Kidney glomerular epithelial cell (primary cell): ENCODE measurements at regions not wholly inside any gene's neighbourhood (a gene's known extent, or its start where the extent isn't known, plus 50 kb on each side); places are given as distances from the start of the nearest gene placed in this dataset.

Experiments used
- DNase-seq: peaks from one replicate; lab custom pipeline; 2025; lab: John Stamatoyannopoulos, UW

DNA sequence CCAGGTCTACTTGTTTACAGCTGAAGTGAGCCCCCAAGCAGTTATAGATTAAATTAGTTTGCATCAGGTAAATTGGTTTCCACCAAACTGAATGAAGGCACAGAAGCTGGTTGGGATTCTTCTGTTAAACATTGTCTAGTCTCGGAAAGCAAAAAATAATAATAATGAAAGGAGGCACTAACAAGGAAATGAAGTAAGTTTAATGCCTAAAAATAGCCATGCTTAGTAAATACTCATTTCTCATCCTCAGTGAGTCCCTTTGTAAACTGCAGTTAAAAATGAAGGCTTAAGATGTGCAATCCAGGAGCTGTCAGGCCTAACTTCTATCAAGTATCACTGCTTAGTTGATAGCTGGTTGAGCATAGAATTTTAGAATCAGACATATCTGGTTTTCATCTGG, 113.5 kb downstream of the BTG1 start:
- no peak for DNase-seq

DNA sequence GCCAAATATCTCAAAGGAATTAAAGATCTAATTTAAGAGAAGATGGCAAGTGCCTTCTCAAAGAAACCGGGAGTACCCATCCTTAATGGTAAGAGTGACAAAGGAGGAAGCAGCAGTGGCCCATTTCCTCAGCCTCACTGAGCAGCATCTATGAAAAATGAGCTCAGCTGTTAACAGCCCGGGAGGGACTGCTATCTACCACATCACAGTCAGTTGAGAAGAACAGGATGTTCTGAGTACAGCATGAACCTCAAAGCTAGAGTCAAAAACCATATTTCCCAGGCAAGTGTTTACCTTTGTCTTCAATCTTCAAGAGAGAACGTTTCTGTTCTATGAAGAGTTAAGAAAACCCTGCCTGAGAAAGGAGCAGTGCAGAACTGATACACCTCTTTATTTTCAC, 115.0 kb downstream of the BTG1 start:
- no peak for DNase-seq

DNA sequence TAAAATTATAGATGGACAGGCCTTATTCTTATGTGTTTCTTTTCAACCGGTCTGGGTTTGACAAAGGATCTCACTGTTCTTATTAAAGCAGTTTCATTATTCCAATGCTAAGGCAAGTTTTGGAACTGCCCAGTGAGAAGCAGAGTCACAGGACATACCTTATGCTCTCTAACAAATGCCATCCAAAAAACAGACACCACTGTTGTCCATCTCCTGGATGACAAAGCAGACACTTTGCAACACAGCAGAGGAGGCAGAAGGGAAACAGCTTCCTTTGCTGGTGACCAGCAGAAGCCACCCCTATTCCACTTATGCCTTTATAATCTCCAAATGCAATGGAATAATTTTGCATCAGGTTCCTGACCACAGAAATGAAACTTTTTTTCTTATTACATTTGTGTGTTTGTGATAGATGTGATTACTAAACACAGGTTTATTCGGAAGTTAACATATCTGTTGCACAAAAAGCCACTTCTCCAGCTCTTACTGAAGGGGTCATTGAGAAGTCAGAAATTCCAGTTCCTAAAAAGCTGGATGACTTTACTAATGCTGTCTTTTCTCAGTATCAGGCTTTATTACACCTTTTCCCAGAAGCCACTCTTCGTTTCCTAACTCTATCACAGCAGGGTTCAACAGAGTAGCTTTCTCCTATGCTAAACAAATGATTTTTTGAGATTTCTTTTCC, 115.6 kb downstream of the BTG1 start:
- DNase-seq: no peak

DNA sequence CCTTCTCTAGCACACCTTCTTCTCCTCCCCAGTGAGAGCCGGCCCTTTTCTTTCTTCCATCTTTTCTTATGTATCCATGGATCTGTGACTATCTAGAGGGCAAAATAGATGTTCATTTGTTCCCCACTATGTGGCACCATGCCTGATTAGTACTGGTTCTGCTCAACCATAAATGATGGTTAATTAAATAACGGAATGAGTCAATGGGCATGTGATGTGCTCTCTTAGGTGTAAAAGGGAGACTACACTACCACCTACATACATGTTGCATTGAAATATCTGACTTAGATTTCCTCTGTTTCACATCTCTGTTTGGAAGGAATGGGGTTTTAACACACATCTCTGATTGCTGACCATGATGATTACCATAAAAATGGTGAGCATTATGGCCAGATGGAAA, 116.5 kb downstream of the BTG1 start:
- DNase-seq: no peak

DNA sequence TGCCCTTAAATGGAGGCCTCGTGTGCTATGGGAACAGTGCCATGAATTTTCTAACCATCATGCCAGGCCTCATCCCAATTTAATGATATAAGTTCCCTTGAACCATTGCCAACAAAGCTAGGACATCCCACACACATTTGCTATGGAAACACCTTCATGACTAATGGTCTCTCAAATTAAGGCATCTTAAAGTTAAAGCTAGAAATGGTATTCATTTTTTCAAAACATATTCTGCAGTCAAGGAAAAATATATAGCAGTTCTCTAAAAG, 117.3 kb downstream of the BTG1 start:
- no peak for DNase-seq

DNA sequence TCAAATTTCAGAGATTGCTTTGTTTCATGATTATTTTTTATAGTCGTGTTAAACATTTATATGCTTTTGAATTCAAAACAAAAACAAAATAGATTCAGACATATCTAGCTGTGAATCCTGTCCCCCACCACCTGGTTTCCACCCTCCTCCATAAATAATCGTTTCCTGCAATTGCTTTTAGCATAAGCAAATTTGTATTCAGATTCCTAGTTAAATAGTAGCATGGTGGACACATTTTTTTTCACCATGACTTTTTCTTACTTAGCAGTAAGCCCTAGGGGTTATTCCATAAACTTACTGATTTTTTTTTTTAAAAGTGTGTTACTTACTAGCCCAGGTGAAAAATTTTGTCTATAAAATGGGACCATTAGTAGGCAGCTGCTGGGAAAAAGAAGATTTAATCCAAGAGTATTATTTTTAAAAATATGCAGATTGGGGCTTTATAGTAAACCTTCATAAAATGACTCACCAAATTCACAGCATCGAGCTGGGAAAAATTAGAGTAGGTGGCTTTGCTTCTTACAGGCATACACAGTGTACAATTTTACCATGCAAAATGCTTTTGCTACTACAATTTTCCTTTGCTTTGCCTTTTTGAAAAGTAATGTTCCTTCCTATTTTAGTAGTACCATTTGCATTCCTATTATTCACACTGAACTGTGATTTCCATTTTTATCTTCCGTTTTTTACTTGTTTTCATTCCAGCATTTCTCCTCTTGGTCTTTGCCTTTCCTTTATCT, 117.8 kb downstream of the BTG1 start:
- no peak for DNase-seq

DNA sequence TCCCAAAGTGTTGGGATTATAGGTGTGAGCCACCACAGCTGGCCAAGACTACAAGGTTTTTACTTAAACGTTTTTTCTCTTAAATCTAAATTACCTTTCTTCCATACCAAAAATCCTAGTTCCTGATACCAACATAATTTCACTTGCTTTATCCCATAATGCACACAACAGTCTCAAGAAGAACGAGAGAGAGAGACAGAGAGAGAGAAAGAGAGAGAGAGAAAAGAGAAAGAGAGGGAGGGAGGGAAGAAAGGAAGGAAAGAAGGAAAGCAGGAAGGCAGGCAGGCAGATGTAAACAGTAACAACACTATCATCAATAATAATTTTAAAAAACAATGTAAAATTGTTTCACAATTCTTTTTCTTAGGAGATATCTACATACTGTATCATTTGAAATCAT, 118.4 kb downstream of the BTG1 start:
- DNase-seq: no peak

DNA sequence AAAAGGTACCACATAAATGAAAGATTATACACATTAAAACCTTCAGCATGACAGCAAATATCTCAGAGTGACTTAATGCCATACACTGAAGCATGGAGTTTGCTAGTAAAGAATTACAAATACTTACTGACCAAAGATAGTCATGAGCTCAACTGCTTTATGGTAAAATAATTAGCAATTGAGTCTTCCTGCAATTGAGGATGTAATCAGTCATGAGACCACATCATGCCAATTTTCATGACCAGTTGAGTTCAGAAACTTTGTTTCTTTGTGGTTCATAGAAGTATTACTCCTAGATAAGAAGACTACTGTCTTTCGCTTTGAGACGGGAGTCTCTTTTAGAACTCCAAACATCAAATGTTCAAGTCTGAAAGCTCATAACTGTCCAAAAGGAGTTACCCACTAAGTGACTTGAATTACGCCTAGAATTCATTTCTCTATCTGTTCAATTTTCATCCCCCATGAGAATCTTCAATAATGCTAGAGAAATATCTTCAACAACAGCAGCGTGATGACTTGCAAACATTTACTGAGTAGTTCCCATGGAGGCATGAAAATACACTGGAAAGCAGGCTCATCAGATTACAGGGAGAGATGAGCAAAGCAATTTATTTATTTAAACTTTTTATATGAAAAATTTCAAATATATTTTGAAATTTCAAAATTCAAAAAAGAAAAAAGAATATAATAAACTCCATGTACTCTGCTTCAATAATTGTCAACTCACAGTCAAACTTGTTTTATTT, 120.0 kb downstream of the BTG1 start:
- no peak for DNase-seq

DNA sequence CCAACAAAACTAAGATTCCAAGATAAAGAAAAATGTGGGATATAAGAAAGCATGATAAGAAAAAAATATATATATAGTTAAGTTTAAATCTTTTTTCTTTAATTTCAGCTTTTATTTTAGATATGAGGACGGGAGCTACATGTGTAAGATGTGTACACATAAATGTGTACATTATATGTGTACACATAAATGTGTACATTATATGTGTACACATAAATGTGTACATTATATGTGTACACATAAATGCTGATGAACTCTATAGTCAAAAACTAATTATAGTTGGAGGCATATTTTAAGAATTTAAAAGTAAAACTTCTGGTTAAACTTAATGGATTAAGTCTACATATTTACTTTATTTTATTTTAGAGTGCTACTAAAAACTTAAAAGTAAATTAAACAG, 123.6 kb downstream of the BTG1 start:
- DNase-seq: no peak

DNA sequence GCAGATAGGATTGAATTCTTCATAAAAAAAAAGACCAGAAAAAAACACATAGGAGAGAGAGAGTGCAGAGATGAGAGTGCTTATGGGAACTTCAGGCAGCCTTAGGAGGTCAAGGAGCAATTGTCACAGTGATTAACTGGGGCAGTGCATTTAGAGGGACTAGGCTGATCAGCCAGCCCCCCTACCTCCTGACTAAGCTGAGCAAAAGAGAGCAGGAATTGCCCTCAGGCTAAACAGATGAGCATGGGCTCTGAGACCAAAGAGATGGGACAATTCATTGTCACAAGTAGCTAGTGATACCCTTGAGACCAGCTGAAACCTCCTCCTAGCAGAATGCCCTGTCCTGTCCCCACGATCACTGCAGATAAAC, 124.0 kb downstream of the BTG1 start:
- no peak for DNase-seq

DNA sequence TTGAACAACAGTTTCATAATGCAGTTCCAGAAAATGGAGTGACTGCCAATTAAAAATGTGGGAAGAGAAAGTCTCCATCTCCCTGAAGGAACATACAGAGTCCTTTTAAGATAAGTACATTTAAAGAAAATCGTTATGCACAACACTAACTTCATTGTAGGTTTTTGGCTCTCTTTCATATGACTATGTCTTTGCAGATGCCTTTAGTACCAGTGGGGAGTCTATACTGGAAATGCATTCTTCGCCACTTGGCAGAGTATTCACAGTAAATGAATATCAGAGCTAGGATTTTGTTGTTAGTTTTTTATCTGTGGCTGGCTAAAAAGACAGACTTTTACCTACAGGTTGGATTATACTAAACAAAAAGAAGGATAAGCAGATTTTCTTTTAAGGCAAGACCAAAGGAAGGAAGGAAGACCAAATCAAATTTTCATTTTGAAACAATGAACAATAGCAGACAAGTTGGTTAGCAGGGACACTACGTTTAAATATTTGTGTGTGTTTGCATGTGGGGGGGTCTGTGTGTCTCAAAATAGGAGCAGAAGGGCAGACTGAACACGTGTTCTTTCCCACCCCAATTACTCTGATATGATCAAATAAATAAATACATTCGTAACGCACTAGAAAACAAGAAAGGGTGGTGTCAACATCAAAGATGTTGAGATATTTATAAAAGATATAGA, 124.5 kb downstream of the BTG1 start:
- no peak for DNase-seq

DNA sequence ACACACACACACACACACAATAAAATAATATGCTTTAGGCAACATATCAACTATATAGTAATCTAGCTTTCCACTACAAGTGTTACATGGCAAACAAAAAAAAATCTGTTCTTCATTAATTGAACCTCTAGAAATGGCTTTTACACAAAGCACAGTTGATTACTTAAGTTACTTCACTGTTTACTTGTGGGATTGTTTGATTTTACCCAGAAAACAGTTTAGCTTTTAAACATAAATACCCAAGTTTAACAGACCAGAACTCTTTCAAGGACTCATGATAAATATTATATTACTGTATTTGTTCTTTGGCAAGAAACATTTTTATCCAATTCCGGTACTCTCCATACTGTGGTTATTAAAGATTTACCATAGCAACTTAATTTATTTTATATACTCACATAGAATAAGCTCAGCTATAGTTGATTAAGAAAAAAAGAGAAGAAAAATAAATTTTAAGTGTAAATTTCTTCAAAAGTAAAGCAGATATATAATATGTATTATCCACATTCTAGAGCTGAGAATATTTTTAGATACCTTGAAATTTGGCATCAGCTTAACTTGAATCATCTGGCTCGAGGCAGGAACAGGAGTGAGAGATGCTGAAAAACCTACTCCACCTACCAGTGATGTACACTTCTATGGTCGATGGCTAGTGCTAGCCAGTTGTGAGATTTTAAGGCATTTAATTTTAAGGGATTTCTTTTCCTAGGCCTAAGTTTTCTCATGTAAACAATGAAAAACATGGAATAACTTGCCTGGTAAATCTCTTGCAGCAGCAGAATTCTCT, 126.0 kb downstream of the BTG1 start:
- no peak for DNase-seq

DNA sequence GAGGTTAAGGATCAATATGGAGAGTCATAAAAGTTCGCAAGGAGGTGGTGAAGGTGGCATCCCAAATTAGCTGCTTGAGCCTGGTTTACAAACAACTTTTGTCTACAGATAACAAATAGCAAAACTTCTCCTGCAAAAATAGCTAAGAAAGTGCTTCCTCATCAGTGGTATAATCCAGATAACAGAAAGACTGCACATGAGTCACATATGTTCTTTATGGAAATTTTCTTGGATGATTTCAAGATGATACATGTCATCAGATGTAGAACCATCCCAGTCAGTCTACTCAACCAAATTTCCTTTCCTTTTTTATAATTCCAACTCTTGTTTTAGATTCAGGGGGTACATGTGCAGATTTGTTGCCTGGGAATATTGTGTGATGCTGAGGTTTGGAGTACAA, 133.0 kb downstream of the BTG1 start:
- no peak for DNase-seq

DNA sequence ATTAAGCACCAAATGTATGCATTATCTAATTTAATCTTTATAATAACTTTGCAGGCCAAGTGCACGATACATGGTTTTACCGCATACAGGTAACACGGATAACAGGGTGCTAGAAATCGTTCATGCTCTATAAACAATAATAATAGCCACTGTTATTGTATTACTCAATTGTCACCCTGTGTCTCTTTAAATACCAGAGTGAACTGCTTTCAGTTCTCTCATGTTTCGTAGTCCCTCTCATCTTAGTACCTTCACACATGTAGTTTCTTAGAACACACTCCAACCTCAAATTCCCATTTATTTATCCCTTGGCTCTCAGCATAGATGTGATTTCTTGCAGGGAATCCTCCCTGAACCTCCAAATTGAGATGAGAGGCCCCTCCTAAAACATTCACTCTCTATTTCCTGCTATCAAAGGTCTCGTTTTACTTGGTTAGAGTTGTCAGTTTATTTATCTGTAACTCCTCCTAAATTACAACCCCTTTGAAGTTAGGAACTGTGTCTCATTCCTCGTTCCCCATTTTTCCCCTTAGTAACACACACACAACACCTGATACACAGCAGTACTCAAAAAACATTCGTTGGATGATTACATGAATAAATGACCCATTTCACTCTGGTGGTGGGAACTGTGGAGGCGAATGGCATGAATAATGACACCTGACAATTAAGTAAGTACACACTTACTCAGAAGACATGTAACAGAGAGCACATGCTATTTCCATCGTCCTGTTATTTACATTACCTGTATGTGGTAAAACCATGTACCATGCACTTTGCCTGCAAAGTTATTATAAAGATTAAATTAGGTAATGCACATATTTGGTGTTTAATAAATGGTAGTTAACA, 134.6 kb downstream of the BTG1 start:
- no peak for DNase-seq

DNA sequence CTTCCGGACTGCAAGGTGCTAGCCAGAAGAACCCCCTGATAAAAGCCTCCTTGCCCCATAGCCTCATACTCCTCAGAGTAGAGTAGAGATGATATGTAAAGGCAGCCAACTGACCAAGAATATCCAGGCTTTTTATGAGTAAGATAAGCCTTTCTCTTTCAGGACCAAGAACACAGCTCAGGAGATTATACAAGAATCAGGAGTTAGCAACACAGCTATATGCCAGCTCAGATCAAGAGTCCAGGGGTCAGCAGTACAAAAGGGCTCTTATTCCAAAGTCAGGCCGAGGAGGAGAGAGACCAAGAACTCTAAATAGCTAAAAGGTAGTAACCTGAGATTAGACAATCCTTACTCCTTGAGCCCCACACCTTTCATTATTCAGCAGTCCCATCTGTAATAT, 135.3 kb downstream of the BTG1 start:
- DNase-seq: no peak

DNA sequence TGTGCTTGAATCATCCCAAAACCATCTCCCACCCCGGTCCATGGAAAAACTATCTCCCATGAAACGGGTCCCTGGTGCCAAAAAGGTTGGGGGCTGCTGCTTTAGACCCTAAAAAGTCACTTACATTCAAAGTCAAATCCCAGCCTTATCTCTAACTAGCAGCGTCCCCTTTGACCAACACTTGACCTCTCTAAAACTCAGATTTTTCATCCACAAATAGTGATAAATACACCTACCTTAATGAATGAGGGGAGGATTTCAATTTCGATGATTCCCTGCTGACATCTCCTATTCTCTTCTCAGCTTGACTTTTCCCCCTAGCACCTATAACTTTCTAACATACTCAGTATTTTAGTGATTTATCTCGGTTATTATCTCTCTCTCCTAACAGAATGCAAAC, 137.3 kb downstream of the BTG1 start:
- no peak for DNase-seq

DNA sequence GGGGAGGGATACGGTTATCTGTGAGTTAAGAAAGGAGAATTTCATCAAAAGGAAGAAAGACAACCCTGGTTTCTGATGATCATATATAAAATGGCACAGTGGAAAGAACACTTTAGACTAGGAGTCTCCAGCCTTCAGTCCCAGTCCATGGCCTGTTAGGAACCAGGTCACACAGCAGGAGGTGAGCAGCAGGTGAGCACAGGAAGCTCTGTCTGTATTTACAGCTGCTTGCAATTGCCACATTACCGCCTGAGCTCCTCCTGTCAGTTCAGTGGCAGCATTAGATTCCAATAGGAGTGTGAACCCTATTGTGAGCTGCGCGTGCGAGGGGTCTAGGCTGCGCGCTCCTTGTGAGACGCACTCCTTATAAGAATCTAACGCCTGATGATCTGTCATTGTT, 137.9 kb downstream of the BTG1 start:
- no peak for DNase-seq

DNA sequence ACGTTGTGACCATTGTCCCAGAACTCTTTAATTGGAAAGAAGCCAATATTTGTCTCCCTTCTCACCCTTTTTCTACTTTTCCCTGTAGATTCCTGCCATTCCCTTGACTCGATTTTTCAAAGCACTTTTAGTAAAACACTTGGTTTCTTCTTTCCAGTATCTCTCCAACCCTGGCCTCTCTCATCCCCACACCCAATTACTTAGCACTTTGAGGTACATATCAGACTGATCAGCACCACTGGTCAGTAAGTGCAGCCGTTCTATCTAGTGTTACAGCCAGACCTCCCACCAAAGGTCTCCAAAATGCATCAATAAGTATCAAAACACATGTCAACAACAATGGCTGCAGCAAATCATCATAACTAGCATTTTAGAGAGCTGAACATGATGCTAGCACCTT, 141.9 kb downstream of the BTG1 start:
- no peak for DNase-seq

DNA sequence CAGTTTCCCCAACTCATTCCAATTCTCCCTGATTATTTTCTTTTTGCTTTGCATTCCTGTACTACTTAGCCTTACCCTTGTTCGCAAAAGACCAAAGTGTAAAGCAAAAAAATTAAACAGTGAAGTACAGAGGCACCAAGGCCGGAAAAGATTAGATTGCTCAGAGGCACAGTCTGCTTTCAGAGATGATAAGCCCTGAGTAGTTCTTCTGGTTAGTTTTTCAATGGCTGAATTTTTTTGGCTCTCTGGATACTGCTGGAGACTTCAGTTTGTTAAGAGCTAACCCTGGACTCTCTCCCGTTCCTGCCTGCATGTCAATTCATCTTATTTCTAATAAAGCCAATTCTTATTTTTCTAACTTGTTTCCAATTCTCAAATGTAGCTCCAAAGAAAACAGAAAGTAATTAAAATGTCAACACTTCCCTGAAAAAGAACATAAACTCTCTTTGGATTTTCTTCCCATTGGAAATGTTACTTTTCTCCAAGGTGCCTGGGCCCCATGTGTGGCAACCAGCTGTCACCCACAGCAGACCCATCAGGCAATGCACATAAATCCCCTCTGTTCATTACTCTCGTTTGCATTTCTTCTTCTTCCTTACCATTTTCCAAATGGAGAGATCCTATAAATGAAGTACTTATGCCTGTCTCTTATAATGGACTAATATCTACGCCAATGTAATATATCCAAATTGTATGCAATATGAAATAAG, 142.8 kb downstream of the BTG1 start:
- DNase-seq: no peak

DNA sequence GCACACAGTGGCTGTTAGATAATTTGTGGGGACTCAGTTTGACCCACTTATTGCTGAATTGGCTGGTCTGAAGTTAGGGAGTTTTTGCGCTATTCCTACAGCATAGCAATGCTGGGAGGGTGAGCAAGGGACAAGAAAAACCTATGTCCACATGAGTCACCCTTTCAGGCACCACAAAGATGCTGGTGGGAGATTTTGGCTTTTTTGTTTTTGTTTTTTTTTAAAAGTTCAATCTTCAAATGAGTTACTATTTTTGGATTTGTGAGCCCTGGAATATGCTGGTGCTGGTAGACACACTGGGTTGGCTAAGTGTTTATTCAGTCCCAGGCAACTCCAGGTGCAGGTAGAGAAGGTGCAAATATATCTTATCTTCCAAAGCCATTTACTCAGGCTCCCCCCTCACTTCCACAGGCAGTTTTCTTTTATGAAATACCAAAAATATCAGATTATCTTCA, 143.4 kb downstream of the BTG1 start:
- DNase-seq: no peak

DNA sequence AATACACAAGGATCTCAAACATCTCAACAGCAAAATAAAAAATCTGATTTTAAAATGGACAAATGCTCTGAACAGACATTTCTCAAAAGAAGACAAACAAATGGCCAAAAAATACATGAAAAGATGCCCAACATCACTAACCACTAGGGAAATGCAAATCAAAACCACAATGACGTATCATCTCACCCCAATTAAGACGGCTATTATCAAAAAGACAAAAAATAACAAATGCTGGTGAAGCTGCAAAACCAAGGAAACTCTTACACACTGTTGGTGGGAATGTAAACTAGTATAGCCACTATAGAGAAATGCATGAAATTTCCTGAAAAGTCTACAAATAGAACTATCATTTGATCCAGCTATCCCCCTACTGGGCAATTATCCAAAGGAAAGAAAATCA, 145.0 kb downstream of the BTG1 start:
- no peak for DNase-seq
